H1 (cell line): ENCODE measurements at regions not wholly inside any gene's neighbourhood (a gene's known extent, or its start where the extent isn't known, plus 50 kb on each side); places are given as distances from the start of the nearest gene placed in this dataset.

ENCODE experiments used
- CHD7 ChIP-seq: fragments of 300-600 bp; sonication (generic); IDR thresholded peaks from 2 replicates; pipeline ENCODE4 v1.7.1; 2012; ENCODE audit warnings: low read length, moderate library complexity, mild to moderate bottlenecking, inconsistent platforms; ENCODE audit not compliant: insufficient replicate concordance
- TBP ChIP-seq: IDR thresholded peaks from 2 replicates; pipeline ENCODE4 v1.6.1; 2011; ENCODE audit warnings: low read depth, low read length, improper control_type of control experiment
- ZNF274 ChIP-seq: IDR thresholded peaks from 2 replicates; pipeline ENCODE4 v1.7.0; 2012; ENCODE audit warnings: low read length, borderline replicate concordance; ENCODE audit errors: extremely low read depth

GRCh38 chr7:155247479-155248365, 50.0 kb upstream of the INSIG1 start (continued):
- TF ChIP-seq TBP, result no peak
- no peak for TF ChIP-seq ZNF274
- TF ChIP-seq CHD7, result no peak
- TF ChIP-seq, all 59 proteins: peak for 0
